SHP77 (cell line): ENCODE measurements at regions not wholly inside any gene's neighbourhood (a gene's known extent, or its start where the extent isn't known, plus 50 kb on each side); places are given as distances from the start of the nearest gene placed in this dataset.

ENCODE experiments used
- DNase-seq, 2 experiments: peaks; one replicate each; lab custom pipeline; 2025; lab: John Stamatoyannopoulos, UW

GRCh38 chr4:175539498-175539897, 272.6 kb downstream of the GPM6A start:
- DNase-seq: no peak

GRCh38 chr4:175540151-175540550, 271.9 kb downstream of the GPM6A start:
- no peak for DNase-seq

GRCh38 chr4:175540732-175541131, 271.3 kb downstream of the GPM6A start:
- DNase-seq: no peak

GRCh38 chr4:175542786-175543185, 269.3 kb downstream of the GPM6A start:
- peak; percentile 5 to 30 for DNase-seq

- DNase-seq: no peak
These were observed 252.9 kb downstream of the GPM6A start for GRCh38 chr4:175559126-175559525.

- DNase-seq: no peak
These were observed 252.5 kb downstream of the GPM6A start for GRCh38 chr4:175559526-175559925.

GRCh38 chr4:175560604-175561003, 251.5 kb downstream of the GPM6A start:
- peak; percentile 4 to 9 for DNase-seq

GRCh38 chr4:175561696-175562095, 250.4 kb downstream of the GPM6A start:
- DNase-seq: no peak

- DNase-seq: no peak
These were observed 250.0 kb downstream of the GPM6A start for GRCh38 chr4:175562111-175562510.

- DNase-seq: no peak
These were observed 249.5 kb downstream of the GPM6A start for GRCh38 chr4:175562542-175562941.
